Right lung (tissue), 2 donors: ENCODE measurements at regions not wholly inside any gene's neighbourhood (a gene's known extent, or its start where the extent isn't known, plus 50 kb on each side); places are given as distances from the start of the nearest gene placed in this dataset.
"Not testable (repeated sequence)": the region's sequence is repeated elsewhere in the genome, so short reads cannot be mapped to it uniquely, and the experiment has no call there.

Source experiments
- DNase-seq, 2 donors: peaks; one replicate each; pipeline ENCODE4 v3.0.0-alpha.2; 2013

DNA sequence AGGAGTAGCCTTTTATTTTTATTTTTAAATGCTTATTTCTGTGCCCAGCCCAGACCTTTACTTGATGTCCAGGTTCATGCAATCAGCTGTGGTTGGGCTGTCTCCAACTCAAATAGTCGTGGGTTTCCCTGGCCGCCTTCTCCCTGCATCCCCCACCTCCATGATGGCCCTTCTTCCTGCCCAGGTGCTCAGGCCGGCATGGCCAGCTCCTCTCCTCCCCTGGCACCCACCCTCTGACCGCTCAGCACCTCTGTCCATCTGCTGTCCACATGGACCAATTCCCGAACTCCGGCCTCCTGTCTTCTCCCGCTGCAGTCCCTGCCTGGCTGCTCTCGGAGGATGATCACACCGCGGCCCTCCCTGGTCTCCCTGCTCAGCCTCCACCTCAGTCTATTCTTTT is 81.2 kb upstream of the SULF2 start:
- no peak for DNase-seq

DNA sequence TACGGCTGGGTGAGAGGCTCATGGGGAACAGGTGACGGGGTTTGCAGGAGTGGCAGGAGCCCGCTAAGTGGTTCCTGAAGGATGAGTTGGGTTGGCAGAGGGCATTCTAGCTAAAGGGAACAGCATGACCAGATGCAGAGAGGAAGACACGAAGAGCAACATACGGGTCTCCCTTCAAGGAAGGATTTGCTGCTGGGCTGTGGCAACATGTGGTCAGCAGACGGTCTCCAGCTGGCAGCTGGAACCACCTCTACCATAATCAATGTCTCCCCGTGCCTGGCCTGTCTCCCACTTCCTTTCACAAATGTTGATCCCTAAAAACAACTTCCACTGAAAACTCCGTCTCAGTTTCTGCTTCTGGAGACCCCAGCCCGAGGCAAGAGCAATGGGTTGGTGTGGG is 80.6 kb upstream of the SULF2 start:
- no peak for DNase-seq

DNA sequence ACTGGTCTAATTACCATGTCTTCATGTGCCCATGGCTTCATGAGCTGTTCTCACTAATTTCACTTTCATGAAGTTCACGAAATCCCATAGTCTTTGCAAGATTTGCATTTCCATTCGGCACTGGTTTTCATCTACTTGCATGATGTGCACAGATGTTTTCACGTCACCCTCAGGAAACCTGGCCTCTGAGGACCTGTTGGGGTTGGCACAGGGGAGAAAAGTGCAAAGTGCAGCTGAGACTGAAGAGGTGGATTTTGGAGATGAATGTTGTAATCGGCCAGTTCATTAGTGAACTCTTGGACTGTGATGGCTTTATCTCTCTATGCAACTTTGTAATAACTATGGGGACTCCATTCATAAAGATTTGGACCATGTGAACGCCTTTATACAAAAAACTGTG is 80.2 kb upstream of the SULF2 start:
- DNase-seq: no peak

DNA sequence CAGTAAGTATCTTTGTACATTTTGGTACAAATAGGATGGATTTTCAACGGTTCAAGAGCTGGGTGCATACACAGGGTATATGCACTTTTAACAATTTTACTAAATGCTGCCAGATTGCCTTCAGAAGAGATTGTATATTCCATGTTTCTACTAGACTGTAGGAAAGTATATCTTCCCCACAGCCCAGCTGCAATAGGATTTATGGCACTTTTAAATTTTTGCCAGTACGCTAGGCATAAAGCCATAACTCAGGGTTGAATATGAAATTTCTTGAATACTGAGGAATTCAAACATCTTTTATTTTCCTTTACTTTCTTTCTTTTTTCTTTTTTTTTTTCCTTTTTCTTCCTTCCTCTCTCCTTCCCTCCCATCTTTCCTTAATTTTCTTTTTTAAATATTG is 78.7 kb upstream of the SULF2 start:
- no peak for DNase-seq

DNA sequence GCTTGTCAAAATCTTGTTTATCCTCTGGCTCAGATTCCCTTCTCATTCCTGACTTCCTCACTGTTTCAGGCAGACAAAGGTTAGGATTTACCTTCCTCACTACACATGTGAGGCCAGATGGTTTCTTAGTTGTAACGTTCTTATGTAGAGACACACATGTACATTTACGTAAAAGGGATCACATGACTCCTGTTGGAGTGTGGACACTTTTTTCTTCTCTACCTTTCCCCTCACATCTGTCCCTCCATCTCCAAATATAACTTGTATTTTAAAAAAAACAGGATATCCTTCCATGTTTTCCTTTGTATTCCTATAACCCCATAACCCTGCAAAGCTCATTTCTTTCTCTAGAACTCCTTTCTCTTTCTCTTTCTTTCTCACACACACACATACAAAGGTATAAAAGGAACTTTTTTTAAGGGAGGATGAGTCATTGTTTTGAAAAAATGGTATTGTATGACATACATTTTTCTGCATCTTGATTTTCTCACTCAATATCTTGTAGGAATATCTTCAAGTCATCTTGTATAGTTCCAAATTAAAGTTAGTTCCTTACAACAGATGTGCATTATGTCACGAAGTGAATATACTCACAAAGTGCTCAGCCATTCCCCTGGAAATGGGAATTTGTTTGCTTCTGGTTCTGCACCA is 78.2 kb upstream of the SULF2 start:
- DNase-seq: no peak

DNA sequence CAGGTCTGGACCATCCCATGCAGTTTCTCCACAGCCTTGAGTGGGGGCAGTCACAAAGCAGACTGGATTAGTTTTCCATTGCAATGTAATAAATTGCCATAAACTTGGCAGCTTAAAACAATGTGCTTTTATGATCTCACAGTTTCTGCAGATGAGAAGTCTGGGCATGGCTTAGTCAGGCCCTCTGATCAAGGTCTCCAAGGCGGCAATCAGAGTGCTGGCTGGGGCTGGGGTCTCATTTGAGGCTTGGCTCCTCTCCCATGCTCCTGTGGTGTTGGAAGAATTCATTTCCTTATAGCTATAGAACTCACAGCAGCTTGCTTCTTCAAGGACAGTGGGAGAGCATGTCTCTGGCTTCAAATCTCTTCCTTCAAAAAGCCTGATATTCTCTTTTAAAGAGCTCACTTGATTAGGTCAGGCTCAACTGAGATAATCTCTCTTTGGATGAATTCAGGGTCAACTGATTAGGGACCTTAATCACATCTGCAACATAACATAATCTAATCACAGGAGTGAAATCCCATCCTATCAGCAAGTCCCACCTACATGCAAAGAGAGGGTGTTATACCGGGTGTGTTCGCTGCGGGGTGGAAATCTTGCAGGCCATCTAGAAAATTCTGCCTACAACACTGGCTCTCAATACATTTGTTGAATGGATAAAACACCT is 77.4 kb upstream of the SULF2 start:
- DNase-seq: no peak

DNA sequence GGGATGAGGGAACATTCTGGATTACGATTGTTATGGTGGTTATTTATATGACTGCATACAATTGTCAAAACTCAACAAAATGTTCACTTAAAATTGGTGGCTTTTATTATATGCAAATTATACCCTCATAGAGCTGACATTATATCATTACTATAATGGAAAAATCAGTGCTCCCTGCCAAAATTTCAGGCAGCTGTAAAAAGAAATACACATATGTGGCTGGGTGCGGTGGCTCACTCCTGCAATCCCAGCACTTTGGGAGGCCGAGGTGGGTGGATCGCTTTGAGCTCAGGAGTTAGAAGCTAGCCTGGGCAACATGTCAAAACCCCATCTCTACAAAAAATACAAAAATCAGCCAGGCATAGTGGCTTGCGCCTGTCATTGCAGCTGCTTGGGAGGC is 75.8 kb upstream of the SULF2 start:
- no peak for DNase-seq

DNA sequence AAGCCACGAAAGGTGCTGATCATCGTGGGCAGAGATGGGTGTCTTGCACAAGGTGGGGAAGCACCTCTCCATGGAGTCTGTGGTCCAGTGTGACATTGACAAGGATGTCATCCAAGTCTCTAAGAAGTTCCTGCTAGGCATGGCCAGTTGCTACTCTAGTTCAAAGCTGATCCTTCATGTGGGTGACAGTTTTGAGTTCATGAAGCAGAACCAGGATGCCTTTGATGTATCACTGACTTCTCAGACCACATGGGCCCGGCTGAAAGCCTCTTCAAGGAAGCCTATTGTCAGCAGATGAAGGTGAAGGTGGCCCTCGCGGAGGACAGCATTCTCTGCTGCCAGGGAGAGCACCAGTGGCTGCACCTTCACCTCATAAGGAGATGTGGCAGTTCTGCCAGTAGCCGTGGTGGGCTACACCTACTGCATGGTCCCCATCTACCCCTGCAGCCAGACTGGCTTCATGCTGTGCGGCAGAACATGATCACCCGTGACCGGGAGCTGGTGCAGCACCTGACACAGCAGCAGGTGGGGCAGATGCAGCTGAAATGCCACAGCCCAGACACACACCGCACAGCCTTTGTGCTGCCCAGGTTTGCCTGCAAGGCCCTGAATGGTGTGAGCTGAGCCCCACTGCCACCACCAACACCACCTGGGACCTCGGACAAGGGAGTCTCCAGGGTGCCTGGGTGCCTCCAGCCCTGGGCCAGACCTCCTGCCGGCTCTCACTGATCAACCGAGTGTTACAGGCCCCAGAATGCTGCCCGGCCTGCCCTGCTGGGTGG is 75.0 kb upstream of the SULF2 start:
- DNase-seq: no peak

DNA sequence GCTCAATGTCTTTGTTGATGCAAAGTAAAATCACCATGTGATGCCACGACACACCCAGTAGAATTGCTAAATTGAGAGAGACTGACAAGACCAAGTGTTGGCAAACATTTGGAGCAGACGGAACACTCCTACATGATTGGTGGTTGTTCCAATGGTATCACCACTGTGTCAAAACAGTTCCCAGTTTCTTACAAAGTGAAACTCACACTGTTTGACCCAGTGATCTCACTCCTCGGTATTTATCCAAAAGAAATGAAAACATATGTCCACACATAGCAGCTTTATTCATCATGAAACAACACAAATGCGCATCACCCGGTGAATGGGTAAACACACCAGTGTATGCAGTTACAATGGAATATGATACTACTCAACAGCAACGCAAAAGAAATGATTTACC is 74.0 kb upstream of the SULF2 start:
- DNase-seq: no peak

DNA sequence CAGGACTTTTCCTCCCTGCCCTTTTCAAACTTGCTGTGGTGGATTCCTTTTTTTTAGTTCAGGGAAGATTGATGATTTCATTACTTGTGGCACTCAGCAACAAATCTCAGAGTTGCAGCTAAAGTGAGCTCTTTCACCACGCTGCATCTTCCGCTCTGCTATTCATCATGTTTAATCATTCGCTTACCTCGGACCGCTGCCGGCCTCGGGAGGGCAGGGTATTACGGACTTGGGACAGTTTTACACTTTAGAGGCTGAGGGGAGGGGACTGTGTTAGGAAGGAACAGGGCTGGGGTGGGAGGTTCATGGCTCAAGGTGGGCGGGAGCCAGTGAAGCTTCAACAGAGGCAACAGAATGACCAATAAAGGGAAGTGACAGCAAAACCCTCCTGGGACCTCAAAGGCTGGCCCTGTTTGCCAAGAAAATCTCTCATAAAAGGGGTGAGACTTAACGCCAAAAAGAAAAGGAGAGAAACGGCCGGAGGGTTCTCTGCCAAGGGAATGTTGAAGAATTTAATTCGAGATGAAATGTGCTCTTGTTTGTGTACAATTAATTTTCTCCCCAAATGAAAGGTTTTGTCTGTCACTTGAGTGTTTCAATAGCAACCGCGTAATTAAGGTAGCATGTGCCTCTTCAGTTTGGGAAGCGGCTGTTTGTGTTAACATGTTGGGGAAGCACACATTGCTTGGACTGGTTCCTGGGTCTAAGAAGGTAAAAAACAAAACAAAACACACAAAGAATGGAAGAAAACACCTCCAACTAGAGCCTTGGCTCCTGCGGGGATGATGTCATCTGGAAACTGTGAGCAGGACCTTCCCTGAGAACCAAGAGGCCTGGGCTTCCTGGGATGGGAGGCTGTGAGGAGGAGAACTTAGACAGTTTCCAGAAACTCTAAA is 72.5 kb upstream of the SULF2 start:
- DNase-seq: no peak

DNA sequence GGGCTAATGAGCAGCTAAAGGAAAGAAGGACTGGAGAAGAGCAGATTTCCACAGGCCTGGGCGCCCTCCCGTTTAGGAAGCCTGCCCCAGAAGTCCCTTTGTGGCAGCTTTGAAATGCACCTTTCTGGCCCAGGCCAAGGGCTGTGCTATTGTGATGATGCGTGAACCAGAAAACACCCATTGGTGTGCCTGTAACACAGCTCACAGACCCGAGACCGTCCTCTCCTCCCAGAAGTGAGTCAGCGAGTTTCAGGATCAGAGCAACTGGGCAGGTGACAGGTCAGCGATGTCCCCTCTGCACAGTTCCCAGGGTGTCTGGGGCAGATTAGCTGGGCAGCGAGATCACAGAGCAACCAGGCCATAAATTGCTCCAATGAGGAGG is 71.9 kb upstream of the SULF2 start:
- no peak for DNase-seq

DNA sequence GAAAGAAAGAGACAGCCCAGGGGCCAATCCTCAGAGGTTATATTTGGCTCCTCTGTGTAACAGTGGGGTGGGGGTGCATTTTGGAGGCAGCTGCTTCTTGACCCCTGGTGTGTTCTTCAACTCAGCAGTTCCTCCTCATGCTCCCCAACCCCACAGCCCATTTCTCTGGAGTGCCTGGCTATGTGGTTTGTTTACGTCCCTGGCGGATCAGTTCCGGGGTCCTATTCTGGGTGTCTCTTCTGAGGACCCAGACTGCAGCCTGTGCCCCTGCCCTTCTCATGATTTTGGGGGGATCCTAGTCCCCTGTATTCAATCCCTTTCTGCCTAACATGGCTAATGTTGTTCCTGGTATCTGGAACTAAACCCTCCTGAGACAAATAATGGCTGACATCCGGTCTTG is 70.5 kb upstream of the SULF2 start:
- no peak for DNase-seq

DNA sequence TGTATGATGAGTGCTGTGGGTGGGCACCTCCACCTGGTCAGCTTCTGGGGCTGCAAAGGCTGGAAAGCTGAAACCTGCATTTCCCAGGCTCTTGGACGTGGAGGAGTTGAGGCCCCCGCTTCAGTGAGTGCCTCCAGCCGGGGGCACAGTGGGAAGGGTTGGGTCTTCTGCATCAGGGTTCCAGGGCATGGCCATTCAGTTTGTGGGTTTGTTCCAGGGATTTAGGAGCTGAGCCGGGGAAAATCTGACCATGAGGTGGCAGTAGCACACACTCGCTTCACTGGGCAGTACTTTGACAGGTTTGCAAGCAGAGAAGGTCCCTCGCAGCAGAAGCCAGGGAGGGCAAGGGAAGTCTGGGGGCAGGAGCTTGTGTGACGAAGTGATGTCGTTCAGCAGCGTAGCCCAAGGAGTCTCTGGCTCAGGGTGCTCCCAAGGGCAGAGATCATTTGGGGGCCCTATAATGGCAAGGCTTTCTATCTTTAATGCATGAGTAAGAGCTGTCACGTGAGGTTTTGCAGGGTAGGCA is 69.5 kb upstream of the SULF2 start:
- no peak for DNase-seq

DNA sequence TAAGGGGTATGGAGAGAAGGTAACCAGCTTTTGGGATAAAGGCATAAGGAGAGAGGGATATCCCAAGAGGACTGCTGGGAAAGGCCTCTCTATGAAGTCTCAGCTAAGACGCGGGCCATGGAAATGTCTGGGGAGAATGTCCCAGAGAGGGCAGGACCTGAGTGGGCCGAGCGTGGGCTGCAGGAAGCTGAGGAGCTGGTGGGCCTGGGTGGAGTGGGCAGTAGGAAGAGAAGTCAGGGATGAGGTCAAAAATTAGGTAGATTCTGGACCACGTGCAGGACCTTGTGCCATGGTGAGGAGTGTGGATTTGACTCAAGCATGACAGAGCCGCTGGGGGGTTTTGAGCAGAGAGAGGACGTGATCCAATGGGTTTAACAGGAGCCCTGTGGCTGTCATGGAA is 66.5 kb upstream of the SULF2 start:
- no peak for DNase-seq

DNA sequence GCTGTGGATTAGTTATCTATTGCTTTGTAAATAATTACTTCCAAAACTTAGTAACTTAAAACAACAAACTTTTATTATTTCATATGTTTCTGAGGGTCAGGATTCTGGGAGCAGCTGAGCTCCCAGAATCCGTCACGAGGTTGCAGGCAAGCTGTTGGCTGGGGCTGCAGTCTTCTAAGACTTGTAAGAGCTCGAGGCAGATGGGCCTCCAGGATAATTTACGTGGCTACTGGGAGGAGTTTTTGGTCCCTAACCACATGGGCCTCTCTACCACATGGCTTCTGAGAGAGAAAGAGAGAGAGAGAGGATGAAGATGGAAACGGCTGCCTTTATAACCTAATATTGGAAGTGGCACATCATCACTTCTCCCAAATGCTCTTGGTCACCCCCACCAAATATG is 64.9 kb upstream of the SULF2 start:
- no peak for DNase-seq

DNA sequence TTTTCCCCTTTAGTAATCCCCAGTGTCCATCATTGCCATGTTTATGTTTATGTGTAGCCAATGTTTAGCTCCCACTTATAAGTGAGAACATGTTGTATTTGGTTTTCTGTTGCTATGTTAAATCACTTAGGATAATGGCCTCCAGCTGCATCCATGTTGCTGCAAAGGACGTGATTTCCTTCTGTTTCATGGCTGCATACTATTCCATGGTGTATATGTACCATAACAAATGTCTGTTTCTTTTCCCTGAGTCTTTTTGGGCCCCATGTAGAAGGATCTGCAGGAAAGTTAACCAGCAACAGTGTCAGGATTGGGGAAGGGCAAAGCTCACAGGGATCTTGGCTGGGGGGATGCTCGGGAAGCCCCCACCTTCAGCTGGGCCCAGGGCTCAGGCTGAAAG is 64.3 kb upstream of the SULF2 start:
- no peak for DNase-seq

DNA sequence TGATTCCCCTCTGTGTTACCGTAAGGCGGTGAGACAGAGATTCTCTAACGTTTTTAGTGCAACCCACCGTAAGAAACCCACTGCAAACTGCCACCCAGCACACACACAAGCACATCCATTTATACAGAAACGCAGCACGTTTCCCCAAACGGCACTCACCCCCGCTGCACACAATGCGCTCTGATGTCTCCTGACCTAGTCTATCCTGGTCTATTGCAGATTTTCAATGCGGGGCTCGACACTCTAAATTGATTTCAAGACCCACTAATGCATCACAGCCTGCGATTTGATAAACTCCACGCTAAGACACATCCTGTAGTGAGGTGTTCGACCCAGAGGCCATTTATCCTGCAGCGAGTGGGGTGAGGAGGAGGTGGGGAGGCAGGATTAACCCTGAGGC is 63.7 kb upstream of the SULF2 start:
- DNase-seq: no peak

DNA sequence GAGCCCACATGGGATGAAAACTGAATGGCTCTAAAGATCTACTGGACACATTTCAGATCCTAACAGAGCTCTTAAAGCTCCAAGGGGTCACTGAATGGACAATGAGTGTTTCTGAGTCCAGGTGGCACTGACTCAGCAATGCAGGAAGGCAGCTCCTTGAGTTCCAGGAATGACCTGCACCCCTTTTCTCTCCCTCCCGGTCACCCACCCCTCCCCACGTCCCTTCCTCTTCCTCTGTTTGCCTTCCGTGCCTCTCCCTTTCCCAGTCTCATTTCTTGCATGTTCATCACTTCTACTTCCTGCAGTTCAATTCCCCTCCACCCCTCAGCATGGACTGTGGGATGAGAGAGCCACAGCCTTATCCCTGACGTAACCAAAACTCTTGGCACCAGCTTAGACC is 63.3 kb upstream of the SULF2 start:
- DNase-seq: not testable (repeated sequence)

DNA sequence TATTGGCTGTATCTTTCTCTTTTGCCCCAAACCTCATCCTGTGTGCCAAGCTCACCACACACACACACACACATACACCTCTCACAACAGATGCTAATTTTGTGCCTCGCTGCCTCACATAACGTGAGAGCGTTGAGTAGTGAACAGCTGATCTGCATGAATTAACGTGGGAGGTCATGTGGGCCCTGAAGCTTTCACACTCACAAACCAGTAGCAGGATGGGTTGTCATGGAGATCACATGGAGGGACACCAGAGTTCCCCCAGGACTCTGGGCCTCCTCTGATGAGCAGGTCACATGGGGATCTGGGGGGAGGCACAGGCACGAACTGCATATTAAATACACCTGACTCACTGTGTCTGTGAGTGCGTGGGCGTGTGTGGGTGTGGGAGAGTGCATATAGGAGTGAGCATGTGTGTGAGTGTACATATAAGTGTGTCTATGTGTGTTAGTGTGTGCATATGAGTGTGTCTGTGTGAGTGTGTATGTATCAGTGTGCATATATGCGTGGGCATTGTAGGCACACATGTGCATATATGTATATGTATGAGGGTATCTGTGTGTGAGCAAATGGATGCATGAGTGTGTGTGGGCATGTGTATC is 62.7 kb upstream of the SULF2 start:
- no peak for DNase-seq

DNA sequence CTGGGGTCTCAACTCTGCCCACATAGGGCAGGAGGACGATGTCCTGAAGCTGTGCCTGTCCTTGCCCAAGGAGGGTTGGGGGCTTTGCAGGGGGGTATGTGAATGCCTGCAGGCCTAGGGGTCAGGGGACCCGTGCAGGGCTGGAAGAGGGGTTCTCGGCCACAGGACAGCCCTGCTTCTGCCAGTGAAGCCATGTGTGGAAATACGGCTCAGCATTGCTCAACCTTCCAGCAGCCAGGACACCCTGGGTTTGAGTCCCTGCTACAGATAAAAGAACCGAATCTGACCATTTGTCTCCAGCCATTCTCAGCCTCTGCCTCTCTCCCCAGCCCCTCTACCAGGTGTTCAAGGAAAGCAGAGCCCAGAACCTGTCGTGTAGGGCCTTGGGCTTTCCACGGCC is 61.9 kb upstream of the SULF2 start:
- DNase-seq: not testable (repeated sequence)

DNA sequence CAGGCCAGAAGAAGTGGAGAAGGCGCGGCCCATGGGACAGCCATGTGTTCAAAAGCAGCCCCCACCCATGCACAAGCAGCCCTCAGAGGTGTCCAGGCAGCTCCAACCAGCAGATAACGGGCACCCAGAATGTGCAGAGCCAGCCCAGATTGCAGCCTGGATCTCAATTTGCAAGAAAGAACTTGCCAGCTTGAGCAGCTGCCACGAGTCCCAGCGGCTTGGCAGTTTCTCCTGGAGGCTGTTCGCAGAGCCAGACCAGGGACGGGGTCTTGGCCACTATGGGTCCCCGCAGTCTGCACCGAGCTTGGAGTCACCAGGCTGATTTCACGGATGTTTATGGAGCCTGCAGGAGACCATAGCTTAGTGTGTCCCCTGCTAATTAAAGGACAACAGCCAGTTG is 61.4 kb upstream of the SULF2 start:
- DNase-seq: not testable (repeated sequence)
